A549 (cell line): ENCODE measurements at regions not wholly inside any gene's neighbourhood (a gene's known extent, or its start where the extent isn't known, plus 50 kb on each side); places are given as distances from the start of the nearest gene placed in this dataset.

Experiments
- ATAC-seq, 2 experiments: fragments of 200-7000 bp in 1 of 2; fragments of >200 bp in 1 of 2; cut with Nextera tagmentation in 1 of 2; cut with Tn5 transposase in 1 of 2; 3 replicates each; pipeline versions ENCODE4 v1.8.0 to v1.9.1; 2018 to 2020; ENCODE audit warnings: mild to moderate bottlenecking in 1 of 2, moderate library complexity in 1 of 2
- CTCF ChIA-PET: fragments of 300-600 bp; sonication (Branson Sonifier 250); formaldehyde crosslinking; extraction: SDS; loops from one replicate; lab custom pipeline; 2021; ENCODE audit warnings: antibody characterized with exemption, inconsistent platforms; lab: Yijun Ruan, JAX
- POLR2A ChIA-PET: fragments of 350-600 bp; formaldehyde crosslinking; extraction: SDS; loops from one replicate; lab custom pipeline; 2021; ENCODE audit warnings: antibody characterized with exemption, inconsistent platforms; lab: Yijun Ruan, JAX
- DNase-seq, 2 experiments: peaks; one replicate each; pipeline versions ENCODE4 v3.0.0 to v3.0.0-alpha.2; 2011 to 2016; ENCODE audit warnings: low read depth in 1 of 2, low spot score in 1 of 2
- FAIRE-seq: peaks from 2 replicates; lab custom pipeline; 2011; peaks lifted over from hg19 to GRCh38; lab: Jason Lieb, UNC
- H3K27ac ChIP-seq, 2 experiments: fragments of >200 bp; sonication (Bioruptor Twin); formaldehyde crosslinking; 3 replicates each; pipeline ENCODE4 v1.5.1; 2016 to 2017
- H3K4me1 ChIP-seq: fragments of >200 bp; sonication (Bioruptor Twin); formaldehyde crosslinking; 3 replicates; pipeline ENCODE4 v1.6.1; 2016
- H3K4me2 ChIP-seq: fragments of >200 bp; sonication (Bioruptor Twin); formaldehyde crosslinking; 3 replicates; pipeline ENCODE4 v1.6.1; 2016
- H3K4me3 ChIP-seq: fragments of >200 bp; sonication (Bioruptor Twin); formaldehyde crosslinking; 3 replicates; pipeline ENCODE4 v1.5.1; 2016
- H3K9me3 ChIP-seq: fragments of >200 bp; sonication (Bioruptor Twin); formaldehyde crosslinking; 3 replicates; pipeline ENCODE4 v1.6.1; 2016
- CBX8 ChIP-seq: fragments of 200-600 bp; sonication (generic); IDR thresholded peaks from 2 replicates; pipeline ENCODE4 v1.6.1; 2016
- CHD2 ChIP-seq: fragments of 150-350 bp; IDR thresholded peaks from 2 replicates; pipeline ENCODE4 v1.6.1; 2014; ENCODE audit warnings: low read length; ENCODE audit not compliant: partially characterized antibody
- EP300 ChIP-seq, 2 experiments: fragments of >200 bp; sonication (Bioruptor Twin); formaldehyde crosslinking; IDR thresholded peaks; 2 replicates in 1 of 2; 3 replicates in 1 of 2; pipeline ENCODE4 v1.6.1; 2016 to 2017
- GATA3 ChIP-seq: IDR thresholded peaks from 2 replicates; pipeline ENCODE4 v1.6.1; 2012; ENCODE audit warnings: borderline replicate concordance
- HDAC2 ChIP-seq: fragments of 200-600 bp; sonication (generic); IDR thresholded peaks from 2 replicates; pipeline ENCODE4 v1.6.1; 2016
- HES2 ChIP-seq: fragments of >200 bp; sonication (Bioruptor Twin); formaldehyde crosslinking; IDR thresholded peaks from 2 replicates; pipeline ENCODE4 v1.6.1; 2016
- HOXB5 ChIP-seq: fragments of 250-450 bp; sonication (Bioruptor Pico); IDR thresholded peaks from 2 replicates; pipeline ENCODE4 v1.5.0; 2020; ENCODE audit warnings: mild to moderate bottlenecking, moderate library complexity
- KDM1A ChIP-seq: fragments of 200-600 bp; sonication (generic); IDR thresholded peaks from 2 replicates; pipeline ENCODE4 v1.6.1; 2016; ENCODE audit warnings: low read depth, mild to moderate bottlenecking
- MAFK ChIP-seq: fragments of 450-650 bp; IDR thresholded peaks from 2 replicates; pipeline ENCODE4 v1.6.1; 2014; ENCODE audit not compliant: partially characterized antibody
- MYC ChIP-seq: IDR thresholded peaks from 2 replicates; pipeline ENCODE4 v1.6.1; 2012; ENCODE audit warnings: mild to moderate bottlenecking, inconsistent platforms, low read length, improper control_type of control experiment, borderline replicate concordance
- NFE2L2 ChIP-seq: fragments of 150-350 bp; conservative IDR thresholded peaks from 2 replicates; pipeline ENCODE4 v1.6.1; 2014; ENCODE audit warnings: low read length
- NR3C1 ChIP-seq: fragments of >200 bp; sonication (Bioruptor Twin); formaldehyde crosslinking; IDR thresholded peaks from 3 replicates; pipeline ENCODE4 v1.6.1; 2017
- POLR2AphosphoS2 ChIP-seq: conservative IDR thresholded peaks from 2 replicates; pipeline ENCODE4 v1.6.1; 2012; ENCODE audit warnings: low read length, improper control_type of control experiment, inconsistent platforms
- RARB ChIP-seq: fragments of 250-450 bp; sonication (Bioruptor Pico); IDR thresholded peaks from 2 replicates; pipeline ENCODE4 v1.8.0; 2021; ENCODE audit warnings: mild to moderate bottlenecking, moderate library complexity
- RNF2 ChIP-seq: fragments of 200-600 bp; sonication (generic); IDR thresholded peaks from 2 replicates; pipeline ENCODE4 v1.6.1; 2016; ENCODE audit warnings: low read depth, mild to moderate bottlenecking, antibody characterized with exemption, moderate library complexity, borderline replicate concordance
- SREBF2 ChIP-seq: fragments of 450-650 bp; IDR thresholded peaks from 2 replicates; pipeline ENCODE4 v1.6.1; 2014; ENCODE audit warnings: mild to moderate bottlenecking, moderate library complexity
- TFCP2L1 ChIP-seq: fragments of 250-450 bp; sonication (Bioruptor Pico); IDR thresholded peaks from 2 replicates; pipeline ENCODE4 v1.5.0; 2021; ENCODE audit warnings: mild to moderate bottlenecking
- TP53 ChIP-seq: fragments of 250-450 bp; sonication (Bioruptor Pico); IDR thresholded peaks from 2 replicates; pipeline ENCODE4 v1.5.0; 2021; ENCODE audit warnings: mild to moderate bottlenecking, moderate library complexity
- ZC3H11A ChIP-seq: fragments of 450-650 bp; IDR thresholded peaks from 2 replicates; pipeline ENCODE4 v1.6.1; 2014; ENCODE audit warnings: antibody characterized with exemption, mild to moderate bottlenecking
- ZFP36 ChIP-seq: fragments of 450-650 bp; IDR thresholded peaks from 2 replicates; pipeline ENCODE4 v1.6.1; 2014; ENCODE audit warnings: borderline replicate concordance; ENCODE audit not compliant: partially characterized antibody
- WGBS: methylation state at CpG from one replicate; pipeline ENCODE4 v1.1.6; 2017; ENCODE audit errors: missing lambda C conversion rate; 5-methylcytosine and 5-hydroxymethylcytosine counted together
- TF ChIP-seq, protein P1 (sequence below): fragments of 250-450 bp; sonication (Bioruptor Pico); IDR thresholded peaks from 2 replicates; pipeline ENCODE4 v1.5.0; 2020; ENCODE audit warnings: low read depth, mild to moderate bottlenecking, moderate library complexity
- TF ChIP-seq, protein P2 (sequence below): fragments of >200 bp; sonication (Bioruptor Twin); formaldehyde crosslinking; IDR thresholded peaks from 3 replicates; pipeline ENCODE4 v1.6.1; 2016

DNA sequence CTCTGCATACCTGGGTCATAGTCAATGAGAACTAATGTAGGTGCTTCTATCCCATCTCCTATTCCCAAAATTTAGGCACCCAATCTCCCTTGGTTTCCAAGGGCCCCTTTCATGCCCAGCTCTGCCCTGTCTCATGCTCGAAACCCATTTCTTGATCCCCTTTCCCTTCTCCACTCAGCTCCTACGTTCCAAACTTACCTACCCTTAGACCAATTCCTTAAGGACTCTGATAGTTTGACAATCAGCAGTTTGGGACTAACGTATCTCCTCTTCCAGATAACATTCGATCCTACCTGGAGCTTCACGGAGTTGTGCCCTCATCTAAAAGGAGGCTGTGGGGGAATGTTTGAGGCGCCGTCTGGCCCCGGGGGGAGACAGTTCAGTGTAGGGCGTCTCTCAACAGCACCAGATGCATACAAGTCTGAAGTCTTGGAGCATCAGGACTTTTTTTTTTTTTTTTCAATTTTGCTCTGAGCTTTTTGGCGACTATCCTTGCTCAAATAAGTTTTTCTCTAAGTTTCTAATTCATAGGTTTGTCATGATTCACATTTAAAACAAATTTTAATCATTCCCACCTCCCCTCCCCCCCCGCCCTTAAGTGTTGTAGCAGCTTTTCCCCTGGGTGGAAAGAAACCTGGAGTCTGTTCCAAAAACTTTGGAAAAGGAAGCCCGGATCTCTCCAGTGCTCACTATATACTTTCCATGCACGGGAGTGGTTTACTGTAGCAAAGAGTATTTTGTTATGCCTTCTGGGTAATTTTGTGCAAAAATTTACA is 141.2 kb upstream of the LGALSL start:
- Histone ChIP-seq H3K4me1 (no peaks in the 10 kb centered on the region), H3K9me3 (no peaks in the 10 kb centered on the region), H3K27ac (no peak overlapping the region), H3K4me3 (no peak overlapping the region), H3K4me2 (0 out of 3 replicates have a peak overlapping the region, but pooled peaks have one; percentile 11)
- CTCF ChIA-PET = interaction anchor here (1.0 to 12.0 kb wide), 8 partner anchors 10 to 263 kb away, joined by 3 to 126 read pairs (median 8); no protein-coding TSS in a partner anchor
- ATAC-seq (peak in 1 of 2 experiments; percentile 20; a peak in 3 of 6 replicates), FAIRE-seq (no peak), DNase-seq (no peak)
- POLR2A ChIA-PET = no interaction called here
- TF ChIP-seq ZFP36 = no peak
- TF ChIP-seq, protein P1, sequence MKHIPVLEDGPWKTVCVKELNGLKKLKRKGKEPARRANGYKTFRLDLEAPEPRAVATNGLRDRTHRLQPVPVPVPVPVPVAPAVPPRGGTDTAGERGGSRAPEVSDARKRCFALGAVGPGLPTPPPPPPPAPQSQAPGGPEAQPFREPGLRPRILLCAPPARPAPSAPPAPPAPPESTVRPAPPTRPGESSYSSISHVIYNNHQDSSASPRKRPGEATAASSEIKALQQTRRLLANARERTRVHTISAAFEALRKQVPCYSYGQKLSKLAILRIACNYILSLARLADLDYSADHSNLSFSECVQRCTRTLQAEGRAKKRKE (CRISPR knock-in tag) = no peak
- TF ChIP-seq RNF2 = no peak
- TF ChIP-seq EP300 (IDR thresholded peaks at IDR 0.05) = no peak
- TF ChIP-seq, protein P2, sequence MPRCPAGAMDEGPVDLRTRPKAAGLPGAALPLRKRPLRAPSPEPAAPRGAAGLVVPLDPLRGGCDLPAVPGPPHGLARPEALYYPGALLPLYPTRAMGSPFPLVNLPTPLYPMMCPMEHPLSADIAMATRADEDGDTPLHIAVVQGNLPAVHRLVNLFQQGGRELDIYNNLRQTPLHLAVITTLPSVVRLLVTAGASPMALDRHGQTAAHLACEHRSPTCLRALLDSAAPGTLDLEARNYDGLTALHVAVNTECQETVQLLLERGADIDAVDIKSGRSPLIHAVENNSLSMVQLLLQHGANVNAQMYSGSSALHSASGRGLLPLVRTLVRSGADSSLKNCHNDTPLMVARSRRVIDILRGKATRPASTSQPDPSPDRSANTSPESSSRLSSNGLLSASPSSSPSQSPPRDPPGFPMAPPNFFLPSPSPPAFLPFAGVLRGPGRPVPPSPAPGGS = no peak
- TF ChIP-seq HES2 = no peak
- no peak for TF ChIP-seq NR3C1
- TF ChIP-seq MAFK = no peak
- TF ChIP-seq CBX8 = no peak
- WGBS = 55% methylated on average over 13 of the region's 13 CpGs

GRCh38 chr2:64313398-64313723 is 140.6 kb upstream of the LGALSL start:
- TF ChIP-seq RARB (CRISPR knock-in tag) = no peak
- TF ChIP-seq GATA3 = no peak
- no peak for TF ChIP-seq NFE2L2
- TF ChIP-seq, all 56 proteins: peak for 0
- DNase-seq = no peak
- Histone ChIP-seq H3K4me1 (no peaks in the 10 kb centered on the region), H3K27ac (no peak overlapping the region), H3K9me3 (no peaks in the 10 kb centered on the region), H3K4me3 (no peak overlapping the region), H3K4me2 (no peak overlapping the region)
- POLR2A ChIA-PET = no interaction called here
- WGBS = 85% methylated on average over 3 of the region's 3 CpGs
- ATAC-seq = no peak
- no peak for FAIRE-seq
- CTCF ChIA-PET = interaction anchor here (1.2 to 12.0 kb wide), 6 partner anchors 11 to 263 kb away, joined by 3 to 126 read pairs (median 14); no protein-coding TSS in a partner anchor

DNA sequence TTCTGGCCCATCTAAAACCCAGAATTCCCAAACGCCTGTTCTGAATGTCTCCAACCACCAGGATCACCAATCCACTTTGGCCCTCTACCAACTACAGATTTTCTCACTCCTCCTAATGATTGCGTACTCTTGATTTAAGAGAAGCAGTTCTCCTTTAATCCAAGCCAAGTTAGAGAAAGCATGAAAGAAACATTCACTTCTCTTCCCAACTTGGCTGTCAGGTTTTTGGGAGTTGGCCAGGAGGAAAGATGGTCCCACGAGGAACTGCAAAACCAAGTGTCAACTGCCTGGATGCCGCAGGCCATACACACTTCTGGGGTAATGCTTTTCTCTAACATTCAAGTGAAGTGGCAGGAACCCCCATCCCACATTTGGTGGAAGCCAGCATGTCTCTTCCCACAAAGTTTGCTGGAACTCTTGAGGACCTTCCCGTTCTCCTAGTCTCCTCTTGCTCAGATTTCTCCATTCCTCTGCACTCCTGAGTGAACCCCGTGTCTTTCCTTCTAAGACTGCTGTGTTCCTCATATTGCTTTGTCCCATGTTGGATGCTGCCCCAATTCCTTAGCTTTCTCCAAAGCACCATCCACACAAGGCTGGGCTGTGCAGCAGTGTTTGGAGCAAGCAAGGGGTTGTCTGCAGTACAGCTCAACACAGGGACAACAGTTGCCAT is 138.5 kb upstream of the LGALSL start:
- Histone ChIP-seq H3K4me2 (no peak overlapping the region), H3K4me3 (no peak overlapping the region), H3K9me3 (no peaks in the 10 kb centered on the region), H3K27ac (no peak overlapping the region), H3K4me1 (no peaks in the 10 kb centered on the region)
- FAIRE-seq = no peak
- ATAC-seq = no peak
- 17% methylated on average over 6 of the region's 6 CpGs for WGBS
- DNase-seq = no peak
- ChIA-PET POLR2A (no interaction called here), CTCF (interaction anchor here (5.2 to 12.0 kb wide), 2 partner anchors 14 to 172 kb away, joined by 23 to 126 read pairs; no protein-coding TSS in a partner anchor)
- no peak for TF ChIP-seq TP53 (CRISPR knock-in tag)
- TF ChIP-seq CHD2 = no peak
- no peak for TF ChIP-seq SREBF2
- TF ChIP-seq HDAC2 = no peak
- TF ChIP-seq POLR2AphosphoS2 = no peak
- no peak for TF ChIP-seq TFCP2L1 (CRISPR knock-in tag)
- TF ChIP-seq HOXB5 (CRISPR knock-in tag) = no peak
- TF ChIP-seq, protein P2 = no peak
- no peak for TF ChIP-seq ZC3H11A
- TF ChIP-seq MYC = no peak
- no peak for TF ChIP-seq KDM1A
- TF ChIP-seq, protein P1 (CRISPR knock-in tag) = no peak
